PC-9 (cell line): ENCODE measurements at regions not wholly inside any gene's neighbourhood (a gene's known extent, or its start where the extent isn't known, plus 50 kb on each side); places are given as distances from the start of the nearest gene placed in this dataset.

Experiments used
- EZH2 ChIP-seq: fragments of 200-600 bp; sonication (generic); IDR thresholded peaks from 2 replicates; pipeline ENCODE4 v1.8.0; 2017; ENCODE audit warnings: antibody characterized with exemption, low read depth
- TF ChIP-seq, protein P1 (sequence below): fragments of 200-600 bp; sonication (generic); conservative IDR thresholded peaks from 2 replicates; pipeline ENCODE4 v1.6.1; 2017; ENCODE audit warnings: mixed run types, antibody characterized with exemption, mild to moderate bottlenecking, moderate library complexity

DNA sequence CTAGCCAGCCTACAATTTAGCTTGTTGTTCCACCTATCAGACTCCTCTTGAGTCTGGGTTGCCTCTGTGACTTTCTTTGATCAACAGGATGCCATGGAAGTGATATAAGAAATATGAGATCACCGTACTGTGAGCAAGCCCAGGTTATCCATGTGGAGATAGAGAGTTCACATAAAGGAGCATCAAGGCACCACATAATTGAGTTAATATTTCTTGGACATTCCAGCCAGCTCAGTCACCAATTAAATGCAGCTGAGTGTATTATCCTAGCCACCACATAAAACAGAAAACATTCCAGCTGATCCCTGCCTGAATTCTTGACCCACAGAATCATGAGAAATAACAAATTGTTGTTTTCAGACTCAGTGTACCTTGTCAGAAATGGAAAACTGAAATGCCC lies 253.6 kb downstream of the PPP1R2C start:
- TF ChIP-seq, protein P1, sequence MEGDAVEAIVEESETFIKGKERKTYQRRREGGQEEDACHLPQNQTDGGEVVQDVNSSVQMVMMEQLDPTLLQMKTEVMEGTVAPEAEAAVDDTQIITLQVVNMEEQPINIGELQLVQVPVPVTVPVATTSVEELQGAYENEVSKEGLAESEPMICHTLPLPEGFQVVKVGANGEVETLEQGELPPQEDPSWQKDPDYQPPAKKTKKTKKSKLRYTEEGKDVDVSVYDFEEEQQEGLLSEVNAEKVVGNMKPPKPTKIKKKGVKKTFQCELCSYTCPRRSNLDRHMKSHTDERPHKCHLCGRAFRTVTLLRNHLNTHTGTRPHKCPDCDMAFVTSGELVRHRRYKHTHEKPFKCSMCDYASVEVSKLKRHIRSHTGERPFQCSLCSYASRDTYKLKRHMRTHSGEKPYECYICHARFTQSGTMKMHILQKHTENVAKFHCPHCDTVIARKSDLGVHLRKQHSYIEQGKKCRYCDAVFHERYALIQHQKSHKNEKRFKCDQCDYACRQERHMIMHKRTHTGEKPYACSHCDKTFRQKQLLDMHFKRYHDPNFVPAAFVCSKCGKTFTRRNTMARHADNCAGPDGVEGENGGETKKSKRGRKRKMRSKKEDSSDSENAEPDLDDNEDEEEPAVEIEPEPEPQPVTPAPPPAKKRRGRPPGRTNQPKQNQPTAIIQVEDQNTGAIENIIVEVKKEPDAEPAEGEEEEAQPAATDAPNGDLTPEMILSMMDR: no peak
- no peak for TF ChIP-seq EZH2
